Gastrocnemius medialis (tissue), 4 donors: ENCODE measurements at regions not wholly inside any gene's neighbourhood (a gene's known extent, or its start where the extent isn't known, plus 50 kb on each side); places are given as distances from the start of the nearest gene placed in this dataset.

Experiments used
- ATAC-seq, 2 donors: fragments of 150-250 bp; one replicate each; pipeline ENCODE4 v1.9.1; 2016
- DNase-seq, 2 donors: peaks; one replicate each; pipeline ENCODE4 v3.0.0-alpha.2; 2019
- H3K27ac ChIP-seq, 4 donors: fragments of 200-600 bp; sonication (generic); 1 replicate in 1 of 4; 2 replicates in 3 of 4; pipeline ENCODE4 v1.5.1; 2016 to 2018; ENCODE audit warnings: mild to moderate bottlenecking in 2 of 4, moderate library complexity in 1 of 4
- H3K27me3 ChIP-seq, 3 donors: fragments of 200-600 bp; sonication (generic) in 2 of 3; 1 replicate in 1 of 3; 2 replicates in 2 of 3; pipeline versions ENCODE4 v1.5.1 to v1.6.0; 2016 to 2019; ENCODE audit warnings: mild to moderate bottlenecking in 1 of 3, moderate library complexity in 1 of 3
- H3K36me3 ChIP-seq, 2 donors: fragments of 200-600 bp; sonication (generic) in 1 of 2; one replicate each; pipeline ENCODE4 v1.5.1; 2017 to 2018
- H3K4me1 ChIP-seq, 2 donors: fragments of 200-600 bp; sonication (generic) in 1 of 2; one replicate each; pipeline ENCODE4 v1.5.1; 2016 to 2017; ENCODE audit warnings: mild to moderate bottlenecking in 2 of 2
- H3K4me3 ChIP-seq, 4 donors: fragments of 200-600 bp; sonication (generic) in 3 of 4; 1 replicate in 1 of 4; 2 replicates in 3 of 4; pipeline ENCODE4 v1.5.1; 2016 to 2019; ENCODE audit warnings: mild to moderate bottlenecking in 2 of 4
- H3K9me3 ChIP-seq, 3 donors: fragments of 200-600 bp; sonication (generic) in 2 of 3; 1 replicate in 1 of 3; 2 replicates in 2 of 3; pipeline ENCODE4 v1.5.1; 2016 to 2019
- POLR2A ChIP-seq, 2 donors: fragments of 450-650 bp; IDR thresholded peaks; one replicate each; pipeline ENCODE4 v1.6.1; 2017; ENCODE audit warnings: antibody characterized with exemption in 2 of 2, mild to moderate bottlenecking in 2 of 2, moderate library complexity in 2 of 2
- in situ Hi-C, 4 donors: fragments of 200-750 bp; cut with MboI; loops; one replicate each; pipeline versions ENCODE4 v1.15.0 to v1.8.0; 2017; ENCODE audit warnings: low sequenced_read_pairs in 4 of 4
- intact Hi-C: fragments of 100-400 bp; cut with DNase I; formaldehyde crosslinking; loops from one replicate; pipeline ENCODE4 v1.15.1; 2023; ENCODE audit warnings: low total_unique reads
- TF ChIP-seq, protein P1 (sequence below), 5 experiments: fragments of 450-650 bp in 3 of 5; fragments of 200-600 bp in 2 of 5; sonication (generic) in 2 of 5; IDR thresholded peaks in 4 of 5; conservative IDR thresholded peaks in 1 of 5; 1 replicate in 4 of 5; 2 replicates in 1 of 5; pipeline ENCODE4 v1.5.1; 2016 to 2019; ENCODE audit warnings: antibody characterized with exemption in 5 of 5, mild to moderate bottlenecking in 3 of 5, moderate library complexity in 3 of 5

DNA sequence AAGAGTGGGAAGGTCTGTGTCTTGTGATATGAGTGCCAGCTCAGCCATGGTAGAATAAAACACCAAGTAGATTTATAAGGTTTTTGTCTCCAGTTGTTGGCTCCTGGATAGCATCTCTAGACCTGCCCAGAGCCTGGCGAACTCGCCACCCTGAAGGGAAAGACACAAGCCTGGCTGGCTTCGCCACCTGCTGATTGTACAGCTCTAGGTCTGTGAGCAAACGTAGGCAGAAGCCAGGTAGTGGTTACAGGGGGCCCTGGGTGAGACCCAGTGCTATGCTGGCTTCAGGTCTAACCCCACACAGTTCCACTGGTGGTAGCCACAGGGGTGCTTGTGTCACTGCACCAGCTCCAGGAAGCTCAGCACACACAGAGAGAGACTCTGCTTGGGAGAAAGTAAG lies 100.5 kb downstream of the BLTP1 start:
- intact Hi-C loops: no loop called here
- TF ChIP-seq POLR2A (IDR thresholded peaks at IDR 0.05): no peak
- TF ChIP-seq, protein P1, sequence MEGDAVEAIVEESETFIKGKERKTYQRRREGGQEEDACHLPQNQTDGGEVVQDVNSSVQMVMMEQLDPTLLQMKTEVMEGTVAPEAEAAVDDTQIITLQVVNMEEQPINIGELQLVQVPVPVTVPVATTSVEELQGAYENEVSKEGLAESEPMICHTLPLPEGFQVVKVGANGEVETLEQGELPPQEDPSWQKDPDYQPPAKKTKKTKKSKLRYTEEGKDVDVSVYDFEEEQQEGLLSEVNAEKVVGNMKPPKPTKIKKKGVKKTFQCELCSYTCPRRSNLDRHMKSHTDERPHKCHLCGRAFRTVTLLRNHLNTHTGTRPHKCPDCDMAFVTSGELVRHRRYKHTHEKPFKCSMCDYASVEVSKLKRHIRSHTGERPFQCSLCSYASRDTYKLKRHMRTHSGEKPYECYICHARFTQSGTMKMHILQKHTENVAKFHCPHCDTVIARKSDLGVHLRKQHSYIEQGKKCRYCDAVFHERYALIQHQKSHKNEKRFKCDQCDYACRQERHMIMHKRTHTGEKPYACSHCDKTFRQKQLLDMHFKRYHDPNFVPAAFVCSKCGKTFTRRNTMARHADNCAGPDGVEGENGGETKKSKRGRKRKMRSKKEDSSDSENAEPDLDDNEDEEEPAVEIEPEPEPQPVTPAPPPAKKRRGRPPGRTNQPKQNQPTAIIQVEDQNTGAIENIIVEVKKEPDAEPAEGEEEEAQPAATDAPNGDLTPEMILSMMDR (IDR thresholded peaks at IDR 0.05 in 4 of 5, conservative IDR thresholded peaks at IDR 0.05 in 1 of 5): no peak
- peaks cover 0 to 63% of the 10 kb centered on the region in 2 donors for H3K36me3 ChIP-seq

DNA sequence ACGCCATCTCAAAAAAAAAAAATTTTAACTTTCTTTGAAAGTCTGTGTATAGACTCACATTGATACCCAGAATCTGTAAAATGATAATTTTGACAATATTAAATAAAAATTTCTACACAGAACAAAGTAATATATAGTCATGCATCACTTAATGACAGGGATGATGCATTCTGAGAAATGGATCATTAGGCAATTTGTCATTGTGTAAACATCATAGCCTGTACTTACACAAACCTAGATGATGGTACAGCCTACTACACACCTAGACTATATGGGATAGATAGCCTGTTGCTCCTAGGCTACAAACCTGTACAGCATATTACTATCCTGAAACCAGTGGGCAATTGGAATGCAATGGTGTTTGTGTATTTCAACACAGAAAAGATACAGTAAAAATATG lies 107.7 kb downstream of the BLTP1 start:
- intact Hi-C loops: no loop called here
- Histone ChIP-seq H3K4me1 (no peaks in the 10 kb centered on the region), H3K27ac (no peak overlapping the region), H3K9me3 (no peaks in the 10 kb centered on the region), H3K27me3 (no peaks in the 10 kb centered on the region), H3K36me3 (peaks cover 0 to 74% of the 10 kb centered on the region in 2 donors), H3K4me3 (no peak overlapping the region)
- DNase-seq (no peak), ATAC-seq (no peak)
- TF ChIP-seq POLR2A (IDR thresholded peaks at IDR 0.05): no peak
- TF ChIP-seq, protein P1 (IDR thresholded peaks at IDR 0.05 in 4 of 5, conservative IDR thresholded peaks at IDR 0.05 in 1 of 5): no peak
- in situ Hi-C loops: no loop called here

More for the DNA sequence above, 100.5 kb downstream of the BLTP1 start:
- Histone ChIP-seq H3K4me3 (no peak overlapping the region), H3K27ac (no peak overlapping the region), H3K9me3 (no peaks in the 10 kb centered on the region), H3K27me3 (no peaks in the 10 kb centered on the region), H3K4me1 (no peaks in the 10 kb centered on the region)
- in situ Hi-C loops: no loop called here
- no peak for ATAC-seq
- no peak for DNase-seq

DNA sequence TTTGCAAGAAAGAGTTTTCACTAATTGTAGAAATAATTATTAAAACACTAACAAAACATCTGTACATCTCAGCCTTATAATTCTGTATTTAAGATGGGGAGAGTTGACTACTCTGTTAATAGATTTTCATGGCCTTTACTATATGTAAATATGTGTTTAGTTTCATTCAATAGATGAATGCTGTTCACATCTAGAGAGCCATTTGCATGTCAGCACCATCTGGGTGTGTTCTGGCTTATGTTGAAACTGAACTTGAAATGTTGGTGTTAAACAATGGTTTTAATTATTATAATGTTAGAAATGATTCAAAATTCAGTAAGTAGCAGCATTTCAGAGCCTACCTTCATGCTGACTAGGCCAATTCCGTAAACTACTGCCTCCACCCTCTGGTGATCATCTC lies 102.5 kb upstream of the ADAD1 start:
- in situ Hi-C loops: no loop called here
- H3K36me3 ChIP-seq: peaks cover 2 to 34% of the 10 kb centered on the region in 2 donors
- TF ChIP-seq, protein P1 (IDR thresholded peaks at IDR 0.05 in 4 of 5, conservative IDR thresholded peaks at IDR 0.05 in 1 of 5): no peak
- TF ChIP-seq POLR2A (IDR thresholded peaks at IDR 0.05): no peak
- H3K4me1 ChIP-seq: no peaks in the 10 kb centered on the region
- intact Hi-C loops: no loop called here
- no peak overlapping the region for H3K4me3 ChIP-seq
- ATAC-seq: no peak
- no peak overlapping the region for H3K27ac ChIP-seq
- H3K9me3 ChIP-seq: no peaks in the 10 kb centered on the region
- no peaks in the 10 kb centered on the region for H3K27me3 ChIP-seq
- DNase-seq: no peak

DNA sequence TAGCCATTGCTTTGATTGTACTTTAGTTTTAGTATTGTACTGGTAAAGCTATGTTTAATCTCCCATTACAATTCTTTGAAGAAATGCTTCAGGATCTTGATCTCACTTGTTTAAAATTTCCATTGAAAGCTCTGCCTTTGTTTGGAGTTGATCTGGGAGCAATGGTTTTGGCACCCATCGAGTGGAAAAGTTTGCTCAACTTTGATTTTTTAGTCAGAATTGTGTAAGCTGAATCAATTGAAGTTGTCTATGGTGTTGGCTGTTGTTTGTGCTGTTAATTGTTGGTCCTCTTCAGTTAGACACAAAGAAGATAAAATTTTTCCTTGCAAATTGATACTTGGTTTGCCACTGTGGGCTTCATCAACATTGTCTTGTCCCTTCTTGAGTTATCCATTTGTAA lies 99.8 kb upstream of the ADAD1 start:
- Histone ChIP-seq H3K27me3 (no peaks in the 10 kb centered on the region), H3K4me1 (no peaks in the 10 kb centered on the region), H3K4me3 (no peak overlapping the region), H3K36me3 (peaks cover 0 to 36% of the 10 kb centered on the region in 2 donors), H3K27ac (no peak overlapping the region), H3K9me3 (no peaks in the 10 kb centered on the region)
- TF ChIP-seq, protein P1 (IDR thresholded peaks at IDR 0.05 in 4 of 5, conservative IDR thresholded peaks at IDR 0.05 in 1 of 5): no peak
- TF ChIP-seq POLR2A (IDR thresholded peaks at IDR 0.05): no peak
- DNase-seq: no peak
- no peak for ATAC-seq
- intact Hi-C loops (no loop called here), in situ Hi-C loops (no loop called here)

DNA sequence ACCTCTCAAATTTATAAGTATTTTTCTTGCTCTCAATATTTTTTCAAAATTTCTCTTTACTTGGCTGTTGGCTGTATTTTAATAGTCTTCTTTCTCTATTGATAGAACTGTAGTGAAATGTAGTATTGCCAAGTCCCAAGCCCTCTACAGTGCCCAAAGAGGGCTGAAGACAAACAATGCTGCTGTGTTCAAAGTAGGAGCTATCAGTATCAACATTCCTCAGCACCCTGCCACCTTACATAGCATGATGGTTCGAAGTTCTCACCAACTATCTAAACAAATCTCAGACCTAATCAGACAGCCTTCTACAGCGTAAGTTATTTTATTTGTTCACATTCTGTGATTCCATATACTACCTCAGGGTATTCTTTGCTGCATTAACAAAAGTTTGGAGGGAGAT lies 99.1 kb upstream of the ADAD1 start:
- Histone ChIP-seq H3K27ac (no peak overlapping the region), H3K4me1 (no peaks in the 10 kb centered on the region), H3K27me3 (no peaks in the 10 kb centered on the region), H3K4me3 (no peak overlapping the region), H3K36me3 (peaks cover 0 to 36% of the 10 kb centered on the region in 2 donors), H3K9me3 (no peaks in the 10 kb centered on the region)
- ATAC-seq (no peak), DNase-seq (no peak)
- TF ChIP-seq POLR2A (IDR thresholded peaks at IDR 0.05): no peak
- TF ChIP-seq, protein P1 (IDR thresholded peaks at IDR 0.05 in 4 of 5, conservative IDR thresholded peaks at IDR 0.05 in 1 of 5): no peak
- intact Hi-C loops (no loop called here), in situ Hi-C loops (no loop called here)
